GM18870 (cell line): ENCODE measurements at regions not wholly inside any gene's neighbourhood (a gene's known extent, or its start where the extent isn't known, plus 50 kb on each side); places are given as distances from the start of the nearest gene placed in this dataset.

Experiments
- ATAC-seq: cut with Tn5 transposase; IDR thresholded peaks from one replicate; pipeline ENCODE4 v1.9.1; 2021; ENCODE audit warnings: moderate library complexity; ENCODE audit not compliant: unreplicated experiment

GRCh38 chr1:221099747-221100595 is 220.7 kb downstream of the HLX start:
- ATAC-seq: no peak

- ATAC-seq: no peak
Observed at GRCh38 chr1:221100611-221101010, 221.4 kb downstream of the HLX start.

GRCh38 chr1:221101807-221102605 is 222.8 kb downstream of the HLX start:
- ATAC-seq: no peak

- no peak for ATAC-seq
Observed at GRCh38 chr1:221104596-221104995, 225.4 kb downstream of the HLX start.

- ATAC-seq: no peak
Observed at GRCh38 chr1:221105578-221105977, 226.3 kb downstream of the HLX start.

- no peak for ATAC-seq
Observed at GRCh38 chr1:221106616-221107015, 227.4 kb downstream of the HLX start.

GRCh38 chr1:221109930-221110329 is 230.7 kb downstream of the HLX start:
- no peak for ATAC-seq

- ATAC-seq: no peak
Observed at GRCh38 chr1:221117133-221117532, 237.9 kb downstream of the HLX start.

GRCh38 chr1:221117548-221117951 is 238.3 kb downstream of the HLX start:
- no peak for ATAC-seq

GRCh38 chr1:221118176-221118937 is 239.1 kb downstream of the HLX start:
- no peak for ATAC-seq

- no peak for ATAC-seq
Observed at GRCh38 chr1:221118938-221119320, 239.7 kb downstream of the HLX start.

GRCh38 chr1:221122501-221122900 is 243.3 kb downstream of the HLX start:
- ATAC-seq: no peak

- ATAC-seq: no peak
Observed at GRCh38 chr1:221125976-221126375, 246.7 kb downstream of the HLX start.

GRCh38 chr1:221137666-221138065 is 258.4 kb downstream of the HLX start:
- ATAC-seq: no peak

GRCh38 chr1:221138516-221138915 is 259.3 kb downstream of the HLX start:
- no peak for ATAC-seq

GRCh38 chr1:221139991-221140390 is 260.7 kb downstream of the HLX start:
- no peak for ATAC-seq

- no peak for ATAC-seq
Observed at GRCh38 chr1:221141096-221141495, 261.9 kb downstream of the HLX start.

- ATAC-seq: no peak
Observed at GRCh38 chr1:221141606-221142285, 262.5 kb downstream of the HLX start.

GRCh38 chr1:221148660-221149059 is 269.4 kb downstream of the HLX start:
- ATAC-seq: no peak

GRCh38 chr1:221149111-221149510 is 269.9 kb downstream of the HLX start:
- ATAC-seq: no peak

- no peak for ATAC-seq
Observed at GRCh38 chr1:221149555-221150075, 270.4 kb downstream of the HLX start.
